22Rv1 (cell line): ENCODE measurements at regions not wholly inside any gene's neighbourhood (a gene's known extent, or its start where the extent isn't known, plus 50 kb on each side); places are given as distances from the start of the nearest gene placed in this dataset.

Source experiments
- ZFX ChIP-seq: fragments of 450-650 bp; IDR thresholded peaks from 2 replicates; pipeline ENCODE4 v1.6.1; 2017; ENCODE audit warnings: antibody characterized with exemption, borderline replicate concordance
- TF ChIP-seq, protein P1 (sequence below): fragments of 450-650 bp; IDR thresholded peaks from 2 replicates; pipeline ENCODE4 v1.5.1; 2017; ENCODE audit warnings: mild to moderate bottlenecking

DNA sequence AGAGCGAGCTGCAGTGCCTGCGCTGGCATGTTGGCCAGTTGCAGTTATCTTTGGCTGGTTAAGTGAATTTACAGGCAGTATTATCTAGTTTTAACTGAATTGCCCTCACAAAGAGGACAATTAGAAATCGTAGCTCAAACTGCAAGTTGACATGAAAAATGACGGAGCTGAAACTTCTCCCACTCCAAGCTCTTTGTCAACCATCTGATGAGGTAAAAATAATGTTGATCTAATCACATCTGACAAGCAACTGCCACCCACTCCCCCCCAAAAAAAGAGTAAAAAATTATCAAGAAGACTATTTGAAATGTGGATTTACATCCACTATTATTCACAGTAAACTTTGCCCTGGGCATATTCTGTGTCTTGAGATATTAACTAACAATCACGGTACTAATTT is 84.7 kb upstream of the VASH1 start:
- TF ChIP-seq, protein P1, sequence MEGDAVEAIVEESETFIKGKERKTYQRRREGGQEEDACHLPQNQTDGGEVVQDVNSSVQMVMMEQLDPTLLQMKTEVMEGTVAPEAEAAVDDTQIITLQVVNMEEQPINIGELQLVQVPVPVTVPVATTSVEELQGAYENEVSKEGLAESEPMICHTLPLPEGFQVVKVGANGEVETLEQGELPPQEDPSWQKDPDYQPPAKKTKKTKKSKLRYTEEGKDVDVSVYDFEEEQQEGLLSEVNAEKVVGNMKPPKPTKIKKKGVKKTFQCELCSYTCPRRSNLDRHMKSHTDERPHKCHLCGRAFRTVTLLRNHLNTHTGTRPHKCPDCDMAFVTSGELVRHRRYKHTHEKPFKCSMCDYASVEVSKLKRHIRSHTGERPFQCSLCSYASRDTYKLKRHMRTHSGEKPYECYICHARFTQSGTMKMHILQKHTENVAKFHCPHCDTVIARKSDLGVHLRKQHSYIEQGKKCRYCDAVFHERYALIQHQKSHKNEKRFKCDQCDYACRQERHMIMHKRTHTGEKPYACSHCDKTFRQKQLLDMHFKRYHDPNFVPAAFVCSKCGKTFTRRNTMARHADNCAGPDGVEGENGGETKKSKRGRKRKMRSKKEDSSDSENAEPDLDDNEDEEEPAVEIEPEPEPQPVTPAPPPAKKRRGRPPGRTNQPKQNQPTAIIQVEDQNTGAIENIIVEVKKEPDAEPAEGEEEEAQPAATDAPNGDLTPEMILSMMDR: no peak
- no peak for TF ChIP-seq ZFX
